H1 (cell line): ENCODE measurements at regions not wholly inside any gene's neighbourhood (a gene's known extent, or its start where the extent isn't known, plus 50 kb on each side); places are given as distances from the start of the nearest gene placed in this dataset.

Experiments
- CTCF ChIA-PET: fragments of 300-600 bp; sonication (Branson Sonifier 250); formaldehyde crosslinking; loops from one replicate; lab custom pipeline; 2021; ENCODE audit not compliant: partially characterized antibody; lab: Charles Lee
- POLR2A ChIA-PET: fragments of 300-600 bp; sonication (Branson Sonifier 250); formaldehyde crosslinking; loops from one replicate; lab custom pipeline; 2021; ENCODE audit warnings: inconsistent platforms; ENCODE audit not compliant: partially characterized antibody; lab: Charles Lee
- DNase-seq, 2 experiments: peaks; one replicate each; pipeline versions ENCODE4 v3.0.0 to v3.0.0-alpha.2; 2010 to 2022; ENCODE audit warnings: low spot score in 2 of 2, low read depth in 1 of 2, mixed read lengths in 1 of 2
- FAIRE-seq: peaks from 2 replicates; lab custom pipeline; 2011; peaks lifted over from hg19 to GRCh38; lab: Jason Lieb, UNC
- H2AFZ ChIP-seq: 2 replicates; pipeline ENCODE4 v1.8.1; 2012; ENCODE audit warnings: low read length, inconsistent platforms
- H2AK5ac ChIP-seq: 2 replicates; pipeline ENCODE4 v1.6.1; 2013; ENCODE audit warnings: low read depth, low read length
- H2BK120ac ChIP-seq: replicated peaks from 2 replicates; pipeline ENCODE3; 2013; ENCODE audit warnings: low read depth, low read length, inconsistent platforms
- H2BK12ac ChIP-seq: 2 replicates; pipeline ENCODE4 v1.6.1; 2013; ENCODE audit warnings: low read depth, low read length
- H2BK15ac ChIP-seq: 2 replicates; pipeline ENCODE4 v1.6.1; 2013; ENCODE audit warnings: low read length
- H2BK20ac ChIP-seq: 2 replicates; pipeline ENCODE4 v1.6.1; 2013; ENCODE audit warnings: low read length
- H2BK5ac ChIP-seq: 2 replicates; pipeline ENCODE4 v1.6.1; 2013; ENCODE audit warnings: low read depth, low read length
- H3K14ac ChIP-seq: 2 replicates; pipeline ENCODE4 v1.6.1; 2013; ENCODE audit warnings: inconsistent platforms; ENCODE audit not compliant: insufficient read length
- H3K18ac ChIP-seq: 2 replicates; pipeline ENCODE4 v1.6.1; 2013; ENCODE audit warnings: low read length; ENCODE audit errors: extremely low read depth
- H3K23ac ChIP-seq: 2 replicates; pipeline ENCODE4 v1.6.1; 2013; ENCODE audit warnings: inconsistent platforms; ENCODE audit not compliant: insufficient read length
- H3K23me2 ChIP-seq: 2 replicates; pipeline ENCODE4 v1.6.1; 2013; ENCODE audit warnings: low read depth, low read length
- H3K27ac ChIP-seq: 2 replicates; pipeline ENCODE4 v1.6.1; 2011; ENCODE audit warnings: low read depth, low read length, inconsistent platforms
- H3K27me3 ChIP-seq, 4 experiments: replicated peaks in 1 of 4; 1 replicate in 1 of 4; 2 replicates in 3 of 4; pipeline versions ENCODE4 v1.6.1 to v1.8.1; 2011 to 2013; ENCODE audit warnings: low read length in 3 of 4, mild to moderate bottlenecking in 3 of 4, inconsistent platforms in 2 of 4, mixed read lengths in 2 of 4, moderate library complexity in 1 of 4; ENCODE audit not compliant: control insufficient read depth in 3 of 4, insufficient read depth in 3 of 4; ENCODE audit errors: extremely low read depth in 1 of 4
- H3K36me3 ChIP-seq, 4 experiments: 2 replicates each; pipeline versions ENCODE4 v1.6.1 to v1.8.1; 2011 to 2013; ENCODE audit warnings: mild to moderate bottlenecking in 4 of 4, low read length in 3 of 4, moderate library complexity in 2 of 4, control low read depth in 1 of 4, inconsistent platforms in 1 of 4; ENCODE audit not compliant: insufficient read depth in 4 of 4, control insufficient read depth in 2 of 4
- H3K4ac ChIP-seq: replicated peaks from 2 replicates; pipeline ENCODE3; 2013; ENCODE audit warnings: low read length, low read depth, mixed read lengths, inconsistent platforms; ENCODE audit not compliant: insufficient read length
- H3K4me1 ChIP-seq, 4 experiments: replicated peaks in 1 of 4; 1 replicate in 1 of 4; 2 replicates in 3 of 4; pipeline versions ENCODE4 v1.6.1 to v1.8.1; 2011 to 2013; ENCODE audit warnings: low read length in 3 of 4, inconsistent platforms in 2 of 4, mixed read lengths in 1 of 4; ENCODE audit not compliant: insufficient read depth in 4 of 4, control insufficient read depth in 3 of 4
- H3K4me2 ChIP-seq, 2 experiments: 2 replicates each; pipeline versions ENCODE4 v1.6.1 to v1.8.1; 2011 to 2013; ENCODE audit warnings: low read depth in 2 of 2, low read length in 2 of 2, control low read depth in 1 of 2, inconsistent platforms in 1 of 2, mild to moderate bottlenecking in 1 of 2; ENCODE audit not compliant: insufficient read depth in 1 of 2
- H3K4me3 ChIP-seq, 4 experiments: fragments of 200-600, 300-600 bp in 1 of 4; sonication (generic), shearing (Covaris generic), sonication (Bioruptor Twin) in 1 of 4; 2 replicates each; pipeline versions ENCODE4 v1.5.1 to v1.8.1; 2011 to 2016; ENCODE audit warnings: low read length in 4 of 4, low read depth in 3 of 4, control low read depth in 2 of 4, inconsistent platforms in 2 of 4, mild to moderate bottlenecking in 2 of 4, mixed read lengths in 1 of 4, moderate library complexity in 1 of 4; ENCODE audit not compliant: insufficient read depth in 2 of 4; ENCODE audit errors: extremely low read depth in 1 of 4
- H3K56ac ChIP-seq: replicated peaks from 2 replicates; pipeline ENCODE3; 2013; ENCODE audit warnings: low read depth, mild to moderate bottlenecking, mixed read lengths, low read length, inconsistent platforms; ENCODE audit not compliant: insufficient read length
- H3K79me1 ChIP-seq: 2 replicates; pipeline ENCODE4 v1.6.1; 2013; ENCODE audit warnings: low read depth, low read length, control low read depth
- H3K79me2 ChIP-seq, 2 experiments: 2 replicates each; pipeline versions ENCODE4 v1.6.1 to v1.8.1; 2012 to 2013; ENCODE audit warnings: low read length in 2 of 2, mild to moderate bottlenecking in 2 of 2, inconsistent platforms in 1 of 2; ENCODE audit not compliant: insufficient read depth in 2 of 2, control insufficient read depth in 1 of 2
- H3K9ac ChIP-seq, 4 experiments: replicated peaks in 1 of 4; 1 replicate in 1 of 4; 2 replicates in 3 of 4; pipeline versions ENCODE4 v1.6.1 to v1.8.1; 2011 to 2013; ENCODE audit warnings: low read depth in 3 of 4, low read length in 3 of 4, control low read depth in 2 of 4, mild to moderate bottlenecking in 2 of 4, moderate library complexity in 2 of 4, inconsistent platforms in 1 of 4; ENCODE audit errors: extremely low read depth in 1 of 4
- H3K9me3 ChIP-seq, 2 experiments: 2 replicates each; pipeline versions ENCODE4 v1.6.1 to v1.8.1; 2012 to 2013; ENCODE audit warnings: mild to moderate bottlenecking in 2 of 2, moderate library complexity in 2 of 2, control low read depth in 1 of 2, inconsistent platforms in 1 of 2, low read depth in 1 of 2, low read length in 1 of 2, mixed read lengths in 1 of 2; ENCODE audit not compliant: insufficient read depth in 2 of 2
- H4K20me1 ChIP-seq, 2 experiments: replicated peaks in 1 of 2; 2 replicates each; pipeline versions ENCODE3 to v1.8.1; 2011 to 2013; ENCODE audit warnings: inconsistent platforms in 2 of 2, low read length in 2 of 2, mild to moderate bottlenecking in 1 of 2; ENCODE audit not compliant: insufficient read depth in 2 of 2, control insufficient read depth in 1 of 2
- H4K5ac ChIP-seq: 2 replicates; pipeline ENCODE4 v1.6.1; 2013; ENCODE audit warnings: low read length, low read depth, mixed read lengths, inconsistent platforms; ENCODE audit not compliant: insufficient read length
- H4K8ac ChIP-seq: 2 replicates; pipeline ENCODE4 v1.8.0; 2013; ENCODE audit warnings: mild to moderate bottlenecking, moderate library complexity, low read length, inconsistent platforms; ENCODE audit not compliant: insufficient read depth; ENCODE audit errors: extremely low read depth
- H4K91ac ChIP-seq: replicated peaks from 2 replicates; pipeline ENCODE3; 2013; ENCODE audit warnings: low read length, mixed read lengths, inconsistent platforms; ENCODE audit not compliant: insufficient read length
- EGR1 ChIP-seq: IDR thresholded peaks from 2 replicates; pipeline ENCODE4 v1.6.1; 2011; ENCODE audit warnings: low read depth, low read length, borderline replicate concordance
- POLR2AphosphoS5 ChIP-seq: IDR thresholded peaks from 2 replicates; pipeline ENCODE4 v1.6.1; 2011; ENCODE audit warnings: low read depth, low read length
- RAD21 ChIP-seq, 2 experiments: IDR thresholded peaks in 1 of 2; conservative IDR thresholded peaks in 1 of 2; 2 replicates each; pipeline ENCODE4 v1.6.1; 2011; ENCODE audit warnings: low read depth in 2 of 2, low read length in 2 of 2, improper control_type of control experiment in 1 of 2, inconsistent platforms in 1 of 2, mild to moderate bottlenecking in 1 of 2, moderate library complexity in 1 of 2
- WGBS, 2 experiments: shearing (Covaris generic) in 1 of 2; methylation state at CpG; one replicate each; pipeline versions ENCODE4 v1.1.6 to v1.1.7; 2013 to 2015; ENCODE audit warnings: low lambda C conversion rate in 2 of 2, mixed read lengths in 2 of 2, inconsistent platforms in 1 of 2, low coverage in 1 of 2, missing lambda C conversion rate in 1 of 2; ENCODE audit not compliant: insufficient replicate concordance in 2 of 2, insufficient coverage in 1 of 2, insufficient read length in 1 of 2; ENCODE audit errors: extremely low coverage in 1 of 2, missing lambda C conversion rate in 1 of 2; 5-methylcytosine and 5-hydroxymethylcytosine counted together

DNA sequence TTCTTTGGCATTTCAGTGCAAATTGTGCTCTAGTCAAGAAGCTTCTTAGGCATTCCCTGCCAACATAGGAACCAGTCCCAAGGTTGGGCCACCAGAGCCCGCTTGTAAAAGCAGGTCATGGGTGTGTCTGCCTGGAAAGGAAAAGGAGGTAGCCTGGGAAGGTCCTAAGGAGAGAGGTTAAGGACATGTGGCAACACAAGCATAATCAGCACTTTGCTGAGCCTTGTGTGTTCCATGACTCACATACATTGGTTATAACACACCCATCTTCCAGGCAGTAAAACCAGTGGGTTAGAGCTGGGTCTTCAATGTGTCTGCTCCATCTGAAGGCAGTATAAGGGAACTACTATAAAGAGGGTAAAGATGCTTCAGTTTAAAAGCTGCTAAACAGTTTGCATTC, 165.0 kb downstream of the FHIP1A start:
- Histone ChIP-seq H3K9me3 (no peaks in the 10 kb centered on the region), H2BK12ac (no peak overlapping the region), H3K23me2 (no peaks in the 10 kb centered on the region; the same call in 1 of the 2 replicates), H3K14ac (no peak overlapping the region), H3K27me3 (no peaks in the 10 kb centered on the region), H3K23ac (no peak overlapping the region), H2AFZ (no peak overlapping the region), H2AK5ac (no peak overlapping the region; the same call in 1 of the 2 replicates), H4K91ac (no peak overlapping the region), H3K79me2 (0 out of 4 replicates have a peak, but pooled peaks cover 0 to under 1% of the 10 kb centered on the region in 2 experiments), H4K20me1 (no peaks in the 10 kb centered on the region), H3K36me3 (peaks cover 0 to 12% (median 3%) of the 10 kb centered on the region in 4 experiments; a peak in 3 of 8 replicates), H2BK20ac (no peak overlapping the region), H2BK15ac (no peak overlapping the region), H2BK5ac (no peak overlapping the region), H3K4me1 (no peaks in the 10 kb centered on the region)
- ChIA-PET CTCF (interaction anchor here (0.7 to 1.1 kb wide), 2 partner anchors 11 to 108 kb away, joined by 3 read pairs; no protein-coding TSS in a partner anchor), POLR2A (no interaction called here)
- 93% methylated on average over 1 of the region's 1 CpG; no CpG with 5 or more reads in 1 of the 2 experiments for WGBS, 2 experiments
- peak in 1 of 2 experiments; percentile 35; a peak in 2 of 4 replicates for TF ChIP-seq RAD21 (IDR thresholded peaks at IDR 0.05 in 1 of 2, conservative IDR thresholded peaks at IDR 0.05 in 1 of 2; ENCODE audit: low read depth in 2 of 2, low read length in 2 of 2)
- TF ChIP-seq EGR1: no peak
- TF ChIP-seq POLR2AphosphoS5: no peak
- TF ChIP-seq, all 59 proteins: peak for 1
- H3K56ac ChIP-seq: no peak overlapping the region
- no peak overlapping the region for H3K27ac ChIP-seq
- no peak overlapping the region for H3K4me2 ChIP-seq
- H3K4ac ChIP-seq: no peak overlapping the region
- FAIRE-seq: no peak
- no peak for DNase-seq
- H2BK120ac ChIP-seq: no peak overlapping the region
- H3K79me1 ChIP-seq: 0 out of 2 replicates have a peak, but pooled peaks cover 3% of the 10 kb centered on the region
- H4K8ac ChIP-seq: no peak overlapping the region
- H4K5ac ChIP-seq: no peak overlapping the region
- H3K9ac ChIP-seq: no peak overlapping the region
- no peak overlapping the region for H3K18ac ChIP-seq
- no peak overlapping the region for H3K4me3 ChIP-seq
